Suprapubic skin (tissue), 4 donors: ENCODE measurements at regions not wholly inside any gene's neighbourhood (a gene's known extent, or its start where the extent isn't known, plus 50 kb on each side); places are given as distances from the start of the nearest gene placed in this dataset.

Source experiments
- DNase-seq, 2 donors: peaks; one replicate each; pipeline ENCODE4 v3.0.0-alpha.2; 2019; ENCODE audit warnings: low spot score in 2 of 2
- H3K27ac ChIP-seq: fragments of 200-600 bp; sonication (generic); one replicate; pipeline ENCODE4 v1.5.1; 2019
- H3K27me3 ChIP-seq: fragments of 200-600 bp; sonication (generic); one replicate; pipeline ENCODE4 v1.5.1; 2019
- H3K36me3 ChIP-seq: fragments of 200-600 bp; sonication (generic); one replicate; pipeline ENCODE4 v1.5.1; 2019
- H3K4me1 ChIP-seq: fragments of 200-600 bp; sonication (generic); one replicate; pipeline ENCODE4 v1.5.1; 2019
- H3K4me3 ChIP-seq: fragments of 200-600 bp; sonication (generic); one replicate; pipeline ENCODE4 v1.5.1; 2019; ENCODE audit warnings: mild to moderate bottlenecking
- H3K9me3 ChIP-seq: fragments of 200-600 bp; sonication (generic); one replicate; pipeline ENCODE4 v1.5.1; 2019
- CTCF ChIP-seq, 2 donors: fragments of 200-600 bp in 1 of 2; fragments of 450-650 bp in 1 of 2; sonication (generic) in 1 of 2; IDR thresholded peaks; one replicate each; pipeline ENCODE4 v1.5.1; 2016 to 2019; ENCODE audit warnings: antibody characterized with exemption in 2 of 2, mild to moderate bottlenecking in 1 of 2, moderate library complexity in 1 of 2
- EP300 ChIP-seq: sonication (generic); formaldehyde crosslinking; IDR thresholded peaks from one replicate; pipeline ENCODE4 v1.6.1; 2017; ENCODE audit warnings: antibody characterized with exemption
- POLR2A ChIP-seq, 2 donors: fragments of 450-650 bp; IDR thresholded peaks; one replicate each; pipeline ENCODE4 v1.6.1; 2017; ENCODE audit warnings: antibody characterized with exemption in 2 of 2, mild to moderate bottlenecking in 2 of 2, moderate library complexity in 2 of 2
- POLR2AphosphoS5 ChIP-seq, 3 donors: sonication (generic); formaldehyde crosslinking; IDR thresholded peaks; one replicate each; pipeline ENCODE4 v1.6.1; 2017; ENCODE audit warnings: antibody characterized with exemption in 3 of 3
- WGBS: methylation state at CpG from one replicate; pipeline ENCODE4 v1.1.5; 2018; 5-methylcytosine and 5-hydroxymethylcytosine counted together

GRCh38 chr2:7907041-7907440, 774.8 kb upstream of the ID2 start:
- WGBS: 90% methylated on average over 11 of the region's 11 CpGs
- no peak for DNase-seq
- Histone ChIP-seq H3K27me3 (no peaks in the 10 kb centered on the region), H3K4me3 (no peak overlapping the region), H3K27ac (no peak overlapping the region), H3K4me1 (no peaks in the 10 kb centered on the region), H3K36me3 (no peaks in the 10 kb centered on the region), H3K9me3 (no peaks in the 10 kb centered on the region)
- TF ChIP-seq EP300 (no peak), POLR2A (IDR thresholded peaks at IDR 0.05) (no peak), POLR2AphosphoS5 (IDR thresholded peaks at IDR 0.05) (no peak), CTCF (IDR thresholded peaks at IDR 0.05) (no peak)

GRCh38 chr2:7910752-7911151, 771.1 kb upstream of the ID2 start:
- DNase-seq: no peak
- TF ChIP-seq EP300 (no peak), CTCF (IDR thresholded peaks at IDR 0.05) (no peak), POLR2AphosphoS5 (IDR thresholded peaks at IDR 0.05) (no peak), POLR2A (IDR thresholded peaks at IDR 0.05) (no peak)
- Histone ChIP-seq H3K9me3 (no peaks in the 10 kb centered on the region), H3K4me3 (no peak overlapping the region), H3K36me3 (no peaks in the 10 kb centered on the region), H3K27me3 (no peaks in the 10 kb centered on the region), H3K4me1 (no peaks in the 10 kb centered on the region), H3K27ac (no peak overlapping the region)
- WGBS: 88% methylated on average over 3 of the region's 3 CpGs

- WGBS: 95% methylated on average over 2 of the region's 2 CpGs
- no peaks in the 10 kb centered on the region for H3K27me3 ChIP-seq
- H3K36me3 ChIP-seq: no peaks in the 10 kb centered on the region
- no peak overlapping the region for H3K4me3 ChIP-seq
- TF ChIP-seq POLR2A (IDR thresholded peaks at IDR 0.05) (no peak), CTCF (IDR thresholded peaks at IDR 0.05) (no peak), EP300 (no peak), POLR2AphosphoS5 (IDR thresholded peaks at IDR 0.05) (no peak)
- H3K9me3 ChIP-seq: no peaks in the 10 kb centered on the region
- DNase-seq: no peak
- no peak overlapping the region for H3K27ac ChIP-seq
- H3K4me1 ChIP-seq: no peaks in the 10 kb centered on the region
Measured at GRCh38 chr2:7911196-7911595, 770.7 kb upstream of the ID2 start.

GRCh38 chr2:7913974-7914373, 767.9 kb upstream of the ID2 start:
- Histone ChIP-seq H3K4me1 (no peaks in the 10 kb centered on the region), H3K27ac (no peak overlapping the region), H3K36me3 (no peaks in the 10 kb centered on the region), H3K27me3 (no peaks in the 10 kb centered on the region), H3K4me3 (no peak overlapping the region), H3K9me3 (no peaks in the 10 kb centered on the region)
- TF ChIP-seq POLR2AphosphoS5 (IDR thresholded peaks at IDR 0.05) (no peak), EP300 (no peak), POLR2A (IDR thresholded peaks at IDR 0.05) (no peak), CTCF (IDR thresholded peaks at IDR 0.05) (no peak)
- 62% methylated on average over 10 of the region's 10 CpGs for WGBS
- no peak for DNase-seq

- Histone ChIP-seq H3K27ac (no peak overlapping the region), H3K27me3 (no peaks in the 10 kb centered on the region), H3K36me3 (no peaks in the 10 kb centered on the region), H3K4me1 (no peaks in the 10 kb centered on the region), H3K4me3 (peak overlapping the region; percentile 31), H3K9me3 (no peaks in the 10 kb centered on the region)
- no peak for DNase-seq
- WGBS: 69% methylated on average over 14 of the region's 14 CpGs
- TF ChIP-seq EP300 (no peak), POLR2AphosphoS5 (IDR thresholded peaks at IDR 0.05) (no peak), POLR2A (IDR thresholded peaks at IDR 0.05) (no peak), CTCF (IDR thresholded peaks at IDR 0.05) (no peak)
Measured at GRCh38 chr2:7915302-7916091, 766.4 kb upstream of the ID2 start.
